ENCODE measurements at regions not wholly inside any gene's neighbourhood (a gene's known extent, or its start where the extent isn't known, plus 50 kb on each side); places are given as distances from the start of the nearest gene placed in this dataset.
"Not testable (repeated sequence)": the region's sequence is repeated elsewhere in the genome, so short reads cannot be mapped to it uniquely, and the experiment has no call there.

- no peak overlapping the region for H3K27ac Mint-ChIP-seq
- H3K4me3 Mint-ChIP-seq = no peak overlapping the region
- no peaks in the 10 kb centered on the region for H3K36me3 Mint-ChIP-seq (ENCODE audit: low read depth)
- H3K4me1 Mint-ChIP-seq (ENCODE audit: low read depth) = no peaks in the 10 kb centered on the region
- H3K27me3 Mint-ChIP-seq (ENCODE audit: low read depth) = no peaks in the 10 kb centered on the region
- H3K9me3 Mint-ChIP-seq = peaks cover 20% of the 10 kb centered on the region
These were observed 372.2 kb upstream of the NRG3 start for GRCh38 chr10:81502677-81503359.

- not testable (repeated sequence) for H3K27me3 Mint-ChIP-seq (ENCODE audit: low read depth); H3K4me1 Mint-ChIP-seq (ENCODE audit: low read depth); H3K4me3 Mint-ChIP-seq; H3K27ac Mint-ChIP-seq; H3K36me3 Mint-ChIP-seq (ENCODE audit: low read depth)
- peaks cover 16% of the 10 kb centered on the region for H3K9me3 Mint-ChIP-seq
These were observed 369.2 kb upstream of the NRG3 start for GRCh38 chr10:81505777-81506176.

- Mint-ChIP-seq H3K4me1 (ENCODE audit: low read depth) (no peaks in the 10 kb centered on the region), H3K36me3 (ENCODE audit: low read depth) (no peaks in the 10 kb centered on the region), H3K27ac (no peak overlapping the region)
These were observed 360.2 kb upstream of the NRG3 start for GRCh38 chr10:81514811-81515210.

GRCh38 chr10:81520688-81521087 is 354.3 kb upstream of the NRG3 start:
- H3K36me3 Mint-ChIP-seq (ENCODE audit: low read depth) = no peaks in the 10 kb centered on the region
- H3K9me3 Mint-ChIP-seq = peaks cover 3% of the 10 kb centered on the region
- no peak overlapping the region for H3K27ac Mint-ChIP-seq

More at GRCh38 chr10:81514811-81515210, 360.2 kb upstream of the NRG3 start:
- Mint-ChIP-seq H3K4me3 (no peak overlapping the region), H3K9me3 (peaks cover 7% of the 10 kb centered on the region), H3K27me3 (ENCODE audit: low read depth) (no peaks in the 10 kb centered on the region)

GRCh38 chr10:81524467-81524866 is 350.5 kb upstream of the NRG3 start:
- Mint-ChIP-seq H3K27ac (no peak overlapping the region), H3K36me3 (ENCODE audit: low read depth) (no peaks in the 10 kb centered on the region), H3K9me3 (peaks cover 7% of the 10 kb centered on the region), H3K4me1 (ENCODE audit: low read depth) (no peaks in the 10 kb centered on the region), H3K27me3 (ENCODE audit: low read depth) (no peaks in the 10 kb centered on the region), H3K4me3 (no peak overlapping the region)

More at GRCh38 chr10:81520688-81521087, 354.3 kb upstream of the NRG3 start:
- Mint-ChIP-seq H3K4me1 (ENCODE audit: low read depth) (no peaks in the 10 kb centered on the region), H3K4me3 (no peak overlapping the region), H3K27me3 (ENCODE audit: low read depth) (no peaks in the 10 kb centered on the region)

GRCh38 chr10:81532403-81532802 is 342.6 kb upstream of the NRG3 start:
- H3K36me3 Mint-ChIP-seq (ENCODE audit: low read depth) = no peaks in the 10 kb centered on the region
- H3K4me3 Mint-ChIP-seq = no peak overlapping the region
- H3K27me3 Mint-ChIP-seq (ENCODE audit: low read depth) = no peaks in the 10 kb centered on the region
- no peak overlapping the region for H3K27ac Mint-ChIP-seq
- H3K4me1 Mint-ChIP-seq (ENCODE audit: low read depth) = no peaks in the 10 kb centered on the region
- H3K9me3 Mint-ChIP-seq = peaks cover 7% of the 10 kb centered on the region

GRCh38 chr10:81534991-81535390 is 340.0 kb upstream of the NRG3 start:
- Mint-ChIP-seq H3K4me1 (ENCODE audit: low read depth) (no peaks in the 10 kb centered on the region), H3K9me3 (peaks cover 4% of the 10 kb centered on the region), H3K4me3 (no peak overlapping the region), H3K27ac (no peak overlapping the region), H3K27me3 (ENCODE audit: low read depth) (no peaks in the 10 kb centered on the region), H3K36me3 (ENCODE audit: low read depth) (no peaks in the 10 kb centered on the region)

GRCh38 chr10:81541517-81541916 is 333.5 kb upstream of the NRG3 start:
- no peak overlapping the region for H3K4me3 Mint-ChIP-seq
- H3K36me3 Mint-ChIP-seq (ENCODE audit: low read depth) = no peaks in the 10 kb centered on the region
- no peaks in the 10 kb centered on the region for H3K9me3 Mint-ChIP-seq
- no peaks in the 10 kb centered on the region for H3K27me3 Mint-ChIP-seq (ENCODE audit: low read depth)
- no peak overlapping the region for H3K27ac Mint-ChIP-seq
- no peaks in the 10 kb centered on the region for H3K4me1 Mint-ChIP-seq (ENCODE audit: low read depth)

GRCh38 chr10:81546243-81546642 is 328.8 kb upstream of the NRG3 start:
- Mint-ChIP-seq H3K9me3 (peaks cover 26% of the 10 kb centered on the region), H3K36me3 (ENCODE audit: low read depth) (no peaks in the 10 kb centered on the region), H3K4me3 (no peak overlapping the region), H3K27ac (no peak overlapping the region), H3K4me1 (ENCODE audit: low read depth) (no peaks in the 10 kb centered on the region), H3K27me3 (ENCODE audit: low read depth) (no peaks in the 10 kb centered on the region)

- Mint-ChIP-seq H3K4me3 (no peak overlapping the region), H3K4me1 (ENCODE audit: low read depth) (no peaks in the 10 kb centered on the region), H3K27ac (no peak overlapping the region), H3K36me3 (ENCODE audit: low read depth) (no peaks in the 10 kb centered on the region), H3K9me3 (peaks cover 26% of the 10 kb centered on the region), H3K27me3 (ENCODE audit: low read depth) (no peaks in the 10 kb centered on the region)
These were observed 326.8 kb upstream of the NRG3 start for GRCh38 chr10:81548160-81548559.

- no peak overlapping the region for H3K4me3 Mint-ChIP-seq
- no peak overlapping the region for H3K27ac Mint-ChIP-seq
- H3K27me3 Mint-ChIP-seq (ENCODE audit: low read depth) = no peaks in the 10 kb centered on the region
- H3K9me3 Mint-ChIP-seq = peaks cover 11% of the 10 kb centered on the region
- H3K36me3 Mint-ChIP-seq (ENCODE audit: low read depth) = no peaks in the 10 kb centered on the region
- no peaks in the 10 kb centered on the region for H3K4me1 Mint-ChIP-seq (ENCODE audit: low read depth)
These were observed 310.9 kb upstream of the NRG3 start for GRCh38 chr10:81564143-81564542.

- H3K27ac Mint-ChIP-seq = no peak overlapping the region
- H3K36me3 Mint-ChIP-seq (ENCODE audit: low read depth) = no peaks in the 10 kb centered on the region
- H3K4me3 Mint-ChIP-seq = no peak overlapping the region
- no peaks in the 10 kb centered on the region for H3K27me3 Mint-ChIP-seq (ENCODE audit: low read depth)
- no peaks in the 10 kb centered on the region for H3K4me1 Mint-ChIP-seq (ENCODE audit: low read depth)
- peaks cover 3% of the 10 kb centered on the region for H3K9me3 Mint-ChIP-seq
These were observed 305.5 kb upstream of the NRG3 start for GRCh38 chr10:81569488-81569887.

- Mint-ChIP-seq H3K27ac (no peak overlapping the region), H3K4me1 (ENCODE audit: low read depth) (no peaks in the 10 kb centered on the region), H3K27me3 (ENCODE audit: low read depth) (no peaks in the 10 kb centered on the region), H3K36me3 (ENCODE audit: low read depth) (no peaks in the 10 kb centered on the region), H3K9me3 (peaks cover 3% of the 10 kb centered on the region), H3K4me3 (no peak overlapping the region)
These were observed 304.6 kb upstream of the NRG3 start for GRCh38 chr10:81570349-81570748.

GRCh38 chr10:81570878-81571794 is 303.9 kb upstream of the NRG3 start:
- H3K4me3 Mint-ChIP-seq = no peak overlapping the region
- H3K36me3 Mint-ChIP-seq (ENCODE audit: low read depth) = no peaks in the 10 kb centered on the region
- no peaks in the 10 kb centered on the region for H3K4me1 Mint-ChIP-seq (ENCODE audit: low read depth)
- no peak overlapping the region for H3K27ac Mint-ChIP-seq
- peaks cover 3% of the 10 kb centered on the region for H3K9me3 Mint-ChIP-seq
- no peaks in the 10 kb centered on the region for H3K27me3 Mint-ChIP-seq (ENCODE audit: low read depth)

- Mint-ChIP-seq H3K4me1 (ENCODE audit: low read depth) (no peaks in the 10 kb centered on the region), H3K9me3 (peaks cover 3% of the 10 kb centered on the region), H3K4me3 (no peak overlapping the region), H3K27ac (no peak overlapping the region), H3K27me3 (ENCODE audit: low read depth) (no peaks in the 10 kb centered on the region), H3K36me3 (ENCODE audit: low read depth) (no peaks in the 10 kb centered on the region)
These were observed 300.0 kb upstream of the NRG3 start for GRCh38 chr10:81575036-81575435.

Measured in T-helper 1 cell treated with Interleukin-12 subunit alpha and Interleukin-12 subunit beta and Interleukin-4 antibody, amounts not matched to agents 30 μg/mL and 1 μg/mL, for 36 hours (primary cell).